GM12875 (cell line): ENCODE measurements at regions not wholly inside any gene's neighbourhood (a gene's known extent, or its start where the extent isn't known, plus 50 kb on each side); places are given as distances from the start of the nearest gene placed in this dataset.

Experiments used
- H3K4me3 ChIP-seq: one replicate; pipeline ENCODE4 v1.5.1; 2011; ENCODE audit warnings: low read depth, low read length, control low read depth
- CTCF ChIP-seq: IDR thresholded peaks from 2 replicates; pipeline ENCODE4 v1.5.1; 2011; ENCODE audit warnings: low read depth, mild to moderate bottlenecking, control low read depth, inconsistent platforms, low read length, moderate library complexity, borderline replicate concordance; ENCODE audit not compliant: insufficient read depth

DNA sequence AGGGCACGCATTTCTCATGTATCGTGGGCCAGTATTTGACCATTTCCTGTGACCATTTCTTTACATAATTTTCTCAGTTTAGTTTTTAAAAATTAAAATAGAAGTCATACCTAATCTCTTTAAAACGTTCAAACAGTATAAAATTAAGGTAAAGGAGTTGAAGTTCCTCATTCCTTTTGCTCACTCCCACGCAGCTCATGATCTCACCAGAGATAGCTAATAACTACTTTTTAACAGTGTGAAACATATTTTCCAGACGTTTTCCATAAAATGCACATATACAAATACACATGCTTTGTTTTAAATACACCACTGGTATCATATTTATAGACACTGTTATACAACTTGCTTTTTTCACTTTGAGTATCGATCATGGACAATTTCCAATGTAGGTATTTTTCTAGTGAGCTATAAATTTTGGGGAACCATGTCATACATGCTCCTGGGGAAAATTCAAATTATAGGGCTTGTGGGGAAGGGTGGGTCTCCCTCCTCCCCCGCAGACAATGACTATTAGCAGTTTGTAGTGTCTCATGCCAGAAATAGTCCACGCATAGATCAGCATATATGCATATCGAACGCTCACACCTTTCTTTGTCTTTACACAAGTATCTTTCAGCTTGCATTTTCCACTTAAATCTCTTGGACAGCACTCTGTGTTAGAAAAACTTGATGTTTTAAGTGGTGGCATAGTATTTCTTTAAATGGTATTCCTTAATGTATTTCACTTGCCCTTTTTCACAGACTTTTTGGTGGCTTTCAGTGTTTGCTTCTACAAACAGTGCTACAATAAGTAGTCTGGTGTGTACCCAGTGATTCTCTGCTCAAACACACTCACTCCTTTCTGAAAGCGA, 145.5 kb upstream of the ZNF217 start:
- no peak for TF ChIP-seq CTCF
- no peak overlapping the region for H3K4me3 ChIP-seq

GRCh38 chr20:53738039-53738944, 144.7 kb upstream of the ZNF217 start:
- no peak overlapping the region for H3K4me3 ChIP-seq
- no peak for TF ChIP-seq CTCF

GRCh38 chr20:53737396-53738038, 143.9 kb upstream of the ZNF217 start:
- TF ChIP-seq CTCF, result no peak
- no peak overlapping the region for H3K4me3 ChIP-seq

- no peak for TF ChIP-seq CTCF
Measured at GRCh38 chr20:53736757-53737395, 143.2 kb upstream of the ZNF217 start.

DNA sequence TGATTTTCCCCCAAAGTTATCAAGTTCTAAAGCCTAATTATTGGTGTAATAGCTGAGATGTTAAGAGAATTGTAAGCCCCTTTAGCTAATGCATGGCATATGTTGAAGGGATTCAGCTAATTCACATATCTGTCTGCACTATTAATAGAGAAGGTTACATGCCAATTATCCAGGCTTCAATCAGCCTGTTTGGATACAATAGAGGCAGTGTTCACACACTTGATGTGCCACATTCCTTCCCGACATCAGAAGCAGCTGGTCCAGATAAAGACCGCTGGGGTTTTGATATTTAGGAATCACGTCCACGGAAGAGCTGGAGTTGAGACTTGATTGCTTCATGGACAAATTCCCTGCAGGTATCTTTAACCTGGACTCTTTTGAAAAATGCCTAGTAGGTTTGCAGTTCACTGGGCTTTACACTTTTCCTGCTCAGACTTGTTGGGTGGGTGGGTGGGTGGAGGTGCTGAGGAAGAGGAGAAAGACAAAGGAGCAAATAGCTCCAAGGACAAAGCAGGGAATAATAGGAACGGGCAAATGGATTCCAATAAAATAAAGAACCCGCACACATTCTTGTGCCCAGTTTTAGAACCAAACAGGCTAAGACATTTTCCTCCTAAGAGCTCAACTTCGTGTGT, 142.6 kb upstream of the ZNF217 start:
- TF ChIP-seq CTCF, result no peak
- H3K4me3 ChIP-seq, result no peak overlapping the region

More at GRCh38 chr20:53736757-53737395, 143.2 kb upstream of the ZNF217 start:
- H3K4me3 ChIP-seq, result no peak overlapping the region

DNA sequence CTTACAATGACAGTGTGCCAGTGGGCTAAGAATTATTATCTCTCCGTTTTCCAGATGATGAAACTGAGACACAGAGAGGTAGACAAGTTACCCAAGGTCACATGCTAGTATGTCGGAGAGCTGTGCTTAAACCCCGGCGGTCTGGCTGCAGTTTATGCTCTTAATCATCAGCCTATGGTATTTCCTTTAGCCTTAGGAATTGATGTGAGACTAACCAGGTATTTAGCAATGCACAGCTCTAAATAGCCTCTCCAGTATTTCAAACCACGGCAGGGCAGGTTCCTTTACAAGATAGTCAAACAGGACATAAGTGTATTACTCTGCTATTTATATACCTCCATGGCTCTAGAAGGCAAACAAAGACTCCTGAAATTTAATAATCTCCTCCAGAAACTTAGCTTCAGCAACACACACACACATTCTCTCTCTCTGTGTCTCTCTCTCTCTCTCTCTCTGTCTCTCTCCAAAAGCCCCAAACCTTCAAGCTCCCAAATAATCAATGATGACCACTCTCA, 142.0 kb upstream of the ZNF217 start:
- TF ChIP-seq CTCF, result no peak
- no peak overlapping the region for H3K4me3 ChIP-seq
